ENCODE measurements at regions not wholly inside any gene's neighbourhood (a gene's known extent, or its start where the extent isn't known, plus 50 kb on each side); places are given as distances from the start of the nearest gene placed in this dataset.

- TF ChIP-seq, protein P1, sequence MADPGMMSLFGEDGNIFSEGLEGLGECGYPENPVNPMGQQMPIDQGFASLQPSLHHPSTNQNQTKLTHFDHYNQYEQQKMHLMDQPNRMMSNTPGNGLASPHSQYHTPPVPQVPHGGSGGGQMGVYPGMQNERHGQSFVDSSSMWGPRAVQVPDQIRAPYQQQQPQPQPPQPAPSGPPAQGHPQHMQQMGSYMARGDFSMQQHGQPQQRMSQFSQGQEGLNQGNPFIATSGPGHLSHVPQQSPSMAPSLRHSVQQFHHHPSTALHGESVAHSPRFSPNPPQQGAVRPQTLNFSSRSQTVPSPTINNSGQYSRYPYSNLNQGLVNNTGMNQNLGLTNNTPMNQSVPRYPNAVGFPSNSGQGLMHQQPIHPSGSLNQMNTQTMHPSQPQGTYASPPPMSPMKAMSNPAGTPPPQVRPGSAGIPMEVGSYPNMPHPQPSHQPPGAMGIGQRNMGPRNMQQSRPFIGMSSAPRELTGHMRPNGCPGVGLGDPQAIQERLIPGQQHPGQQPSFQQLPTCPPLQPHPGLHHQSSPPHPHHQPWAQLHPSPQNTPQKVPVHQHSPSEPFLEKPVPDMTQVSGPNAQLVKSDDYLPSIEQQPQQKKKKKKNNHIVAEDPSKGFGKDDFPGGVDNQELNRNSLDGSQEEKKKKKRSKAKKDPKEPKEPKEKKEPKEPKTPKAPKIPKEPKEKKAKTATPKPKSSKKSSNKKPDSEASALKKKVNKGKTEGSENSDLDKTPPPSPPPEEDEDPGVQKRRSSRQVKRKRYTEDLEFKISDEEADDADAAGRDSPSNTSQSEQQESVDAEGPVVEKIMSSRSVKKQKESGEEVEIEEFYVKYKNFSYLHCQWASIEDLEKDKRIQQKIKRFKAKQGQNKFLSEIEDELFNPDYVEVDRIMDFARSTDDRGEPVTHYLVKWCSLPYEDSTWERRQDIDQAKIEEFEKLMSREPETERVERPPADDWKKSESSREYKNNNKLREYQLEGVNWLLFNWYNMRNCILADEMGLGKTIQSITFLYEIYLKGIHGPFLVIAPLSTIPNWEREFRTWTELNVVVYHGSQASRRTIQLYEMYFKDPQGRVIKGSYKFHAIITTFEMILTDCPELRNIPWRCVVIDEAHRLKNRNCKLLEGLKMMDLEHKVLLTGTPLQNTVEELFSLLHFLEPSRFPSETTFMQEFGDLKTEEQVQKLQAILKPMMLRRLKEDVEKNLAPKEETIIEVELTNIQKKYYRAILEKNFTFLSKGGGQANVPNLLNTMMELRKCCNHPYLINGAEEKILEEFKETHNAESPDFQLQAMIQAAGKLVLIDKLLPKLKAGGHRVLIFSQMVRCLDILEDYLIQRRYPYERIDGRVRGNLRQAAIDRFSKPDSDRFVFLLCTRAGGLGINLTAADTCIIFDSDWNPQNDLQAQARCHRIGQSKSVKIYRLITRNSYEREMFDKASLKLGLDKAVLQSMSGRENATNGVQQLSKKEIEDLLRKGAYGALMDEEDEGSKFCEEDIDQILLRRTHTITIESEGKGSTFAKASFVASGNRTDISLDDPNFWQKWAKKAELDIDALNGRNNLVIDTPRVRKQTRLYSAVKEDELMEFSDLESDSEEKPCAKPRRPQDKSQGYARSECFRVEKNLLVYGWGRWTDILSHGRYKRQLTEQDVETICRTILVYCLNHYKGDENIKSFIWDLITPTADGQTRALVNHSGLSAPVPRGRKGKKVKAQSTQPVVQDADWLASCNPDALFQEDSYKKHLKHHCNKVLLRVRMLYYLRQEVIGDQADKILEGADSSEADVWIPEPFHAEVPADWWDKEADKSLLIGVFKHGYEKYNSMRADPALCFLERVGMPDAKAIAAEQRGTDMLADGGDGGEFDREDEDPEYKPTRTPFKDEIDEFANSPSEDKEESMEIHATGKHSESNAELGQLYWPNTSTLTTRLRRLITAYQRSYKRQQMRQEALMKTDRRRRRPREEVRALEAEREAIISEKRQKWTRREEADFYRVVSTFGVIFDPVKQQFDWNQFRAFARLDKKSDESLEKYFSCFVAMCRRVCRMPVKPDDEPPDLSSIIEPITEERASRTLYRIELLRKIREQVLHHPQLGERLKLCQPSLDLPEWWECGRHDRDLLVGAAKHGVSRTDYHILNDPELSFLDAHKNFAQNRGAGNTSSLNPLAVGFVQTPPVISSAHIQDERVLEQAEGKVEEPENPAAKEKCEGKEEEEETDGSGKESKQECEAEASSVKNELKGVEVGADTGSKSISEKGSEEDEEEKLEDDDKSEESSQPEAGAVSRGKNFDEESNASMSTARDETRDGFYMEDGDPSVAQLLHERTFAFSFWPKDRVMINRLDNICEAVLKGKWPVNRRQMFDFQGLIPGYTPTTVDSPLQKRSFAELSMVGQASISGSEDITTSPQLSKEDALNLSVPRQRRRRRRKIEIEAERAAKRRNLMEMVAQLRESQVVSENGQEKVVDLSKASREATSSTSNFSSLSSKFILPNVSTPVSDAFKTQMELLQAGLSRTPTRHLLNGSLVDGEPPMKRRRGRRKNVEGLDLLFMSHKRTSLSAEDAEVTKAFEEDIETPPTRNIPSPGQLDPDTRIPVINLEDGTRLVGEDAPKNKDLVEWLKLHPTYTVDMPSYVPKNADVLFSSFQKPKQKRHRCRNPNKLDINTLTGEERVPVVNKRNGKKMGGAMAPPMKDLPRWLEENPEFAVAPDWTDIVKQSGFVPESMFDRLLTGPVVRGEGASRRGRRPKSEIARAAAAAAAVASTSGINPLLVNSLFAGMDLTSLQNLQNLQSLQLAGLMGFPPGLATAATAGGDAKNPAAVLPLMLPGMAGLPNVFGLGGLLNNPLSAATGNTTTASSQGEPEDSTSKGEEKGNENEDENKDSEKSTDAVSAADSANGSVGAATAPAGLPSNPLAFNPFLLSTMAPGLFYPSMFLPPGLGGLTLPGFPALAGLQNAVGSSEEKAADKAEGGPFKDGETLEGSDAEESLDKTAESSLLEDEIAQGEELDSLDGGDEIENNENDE (IDR thresholded peaks at IDR 0.05; ENCODE audit: insufficient replicate concordance, low read length) = no peak
- TF ChIP-seq EZH2 (IDR thresholded peaks at IDR 0.05; ENCODE audit: low read depth, low read length, severe bottlenecking) (no peak), NANOG (IDR thresholded peaks at IDR 0.05; ENCODE audit: insufficient read depth, low read depth, low read length, poor library complexity, severe bottlenecking) (no peak), CTBP2 (IDR thresholded peaks at IDR 0.05; ENCODE audit: borderline replicate concordance, insufficient read depth, insufficient read length, low read length) (no peak)
Observed at GRCh38 chr4:170305627-170306026, 215.9 kb upstream of the AADAT start (continued).
